ENCODE measurements at regions not wholly inside any gene's neighbourhood (a gene's known extent, or its start where the extent isn't known, plus 50 kb on each side); places are given as distances from the start of the nearest gene placed in this dataset.

- TF ChIP-seq TAF1 (IDR thresholded peaks at IDR 0.05; ENCODE audit: low read depth, low read length) (no peak), POLR2A (IDR thresholded peaks at IDR 0.05; ENCODE audit: low read depth, low read length) (no peak)
Measured at GRCh38 chr10:31194986-31195385, 124.0 kb upstream of the ZEB1 start.
